ENCODE measurements at regions not wholly inside any gene's neighbourhood (a gene's known extent, or its start where the extent isn't known, plus 50 kb on each side); places are given as distances from the start of the nearest gene placed in this dataset.
"Not testable (repeated sequence)": the region's sequence is repeated elsewhere in the genome, so short reads cannot be mapped to it uniquely, and the experiment has no call there.

DNA sequence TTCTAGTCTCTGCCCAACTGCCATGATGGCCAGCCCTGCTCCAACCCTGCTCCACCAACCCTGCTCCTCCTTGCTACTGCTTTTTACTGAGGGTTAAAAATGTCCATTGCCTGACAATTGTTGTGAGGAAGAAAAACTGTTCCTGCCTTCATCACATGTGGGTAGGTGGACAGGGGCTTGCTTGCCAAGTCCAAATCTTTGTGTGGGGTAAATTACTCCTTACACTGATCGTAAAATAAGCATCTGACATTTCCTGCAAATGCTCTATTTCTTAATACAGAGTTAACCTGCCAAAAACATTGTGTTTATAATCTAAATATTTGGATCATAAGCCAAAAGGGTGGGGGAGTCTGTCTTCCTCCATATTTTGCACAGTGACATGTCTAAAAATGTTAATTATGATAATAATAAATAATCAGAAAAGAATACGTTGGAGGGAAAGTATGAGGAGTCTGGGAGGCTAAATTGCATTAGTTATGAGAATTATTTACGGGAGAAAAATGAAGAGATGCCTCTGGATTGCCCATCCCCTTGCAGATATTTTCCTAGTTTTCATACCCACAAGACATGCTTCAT, 242.5 kb upstream of the TBL1XR1 start:
- no peak for DNase-seq

- DNase-seq, result no peak
These were observed 243.3 kb upstream of the TBL1XR1 start for GRCh38 chr3:177440456-177441104.

DNA sequence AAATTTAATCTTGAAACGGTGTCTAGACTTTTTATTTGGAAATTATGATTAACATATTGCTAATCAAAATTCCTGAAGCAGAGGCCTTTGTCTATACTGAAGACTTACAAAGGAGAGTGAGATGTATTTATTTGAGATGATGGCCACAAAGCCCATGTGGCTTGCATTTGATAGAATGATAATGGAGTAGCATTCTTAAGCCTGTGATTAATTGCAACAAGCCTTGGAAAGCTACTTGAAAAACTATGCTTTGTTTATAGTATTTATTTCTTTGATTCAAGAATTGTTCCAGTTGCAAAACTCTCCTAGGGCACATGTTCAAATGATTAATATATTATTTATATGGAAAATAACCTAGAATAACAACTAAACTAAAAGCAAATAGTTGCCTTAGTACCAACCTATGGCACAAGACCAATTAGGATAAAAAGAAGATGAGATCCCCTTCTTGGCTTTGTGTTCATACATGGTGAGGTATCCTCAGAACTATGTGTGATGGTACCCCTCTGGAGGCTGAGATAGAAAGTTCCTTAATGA, 244.1 kb upstream of the TBL1XR1 start:
- DNase-seq, result no peak

DNA sequence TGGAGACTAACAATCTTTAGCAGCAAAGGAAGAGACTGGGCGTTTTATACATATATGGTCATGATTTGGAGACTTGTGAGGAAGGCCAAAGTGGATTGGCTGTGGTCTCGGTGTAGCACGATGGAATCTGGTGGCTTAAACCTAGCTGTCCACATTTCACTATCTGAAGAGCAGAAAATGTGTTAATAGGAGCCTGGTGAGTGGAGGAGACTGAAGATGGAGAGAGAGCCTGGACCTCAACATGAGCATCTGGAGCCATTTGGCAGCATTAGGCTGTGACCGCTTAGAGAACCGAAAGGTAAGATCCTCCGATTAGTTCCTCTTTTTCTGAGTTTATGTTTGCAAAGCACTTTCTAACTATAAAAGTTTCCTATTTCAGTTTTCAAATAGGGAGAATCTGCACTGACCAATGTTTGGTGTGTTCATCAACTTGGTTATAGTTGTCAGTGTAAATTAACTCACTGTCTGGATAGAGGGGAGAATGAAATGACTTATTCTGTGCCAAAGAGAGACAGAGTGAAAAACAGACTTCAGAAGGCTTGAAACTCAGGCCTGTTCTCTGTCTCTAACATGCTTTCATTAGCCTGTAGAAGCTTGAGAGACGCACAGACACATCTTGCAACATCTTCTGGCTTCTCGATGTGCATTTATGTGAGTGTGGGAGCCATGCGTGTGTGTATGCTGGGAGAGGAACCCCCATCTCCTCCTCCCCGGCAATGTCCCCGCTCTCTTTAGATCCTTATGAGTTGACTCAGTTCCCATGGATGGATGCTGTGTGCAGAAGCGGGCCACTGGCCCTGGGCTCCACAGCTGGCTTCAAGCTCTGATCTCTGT, 244.7 kb upstream of the TBL1XR1 start:
- DNase-seq, result peak in 1 of 2 donors; percentile 26

DNA sequence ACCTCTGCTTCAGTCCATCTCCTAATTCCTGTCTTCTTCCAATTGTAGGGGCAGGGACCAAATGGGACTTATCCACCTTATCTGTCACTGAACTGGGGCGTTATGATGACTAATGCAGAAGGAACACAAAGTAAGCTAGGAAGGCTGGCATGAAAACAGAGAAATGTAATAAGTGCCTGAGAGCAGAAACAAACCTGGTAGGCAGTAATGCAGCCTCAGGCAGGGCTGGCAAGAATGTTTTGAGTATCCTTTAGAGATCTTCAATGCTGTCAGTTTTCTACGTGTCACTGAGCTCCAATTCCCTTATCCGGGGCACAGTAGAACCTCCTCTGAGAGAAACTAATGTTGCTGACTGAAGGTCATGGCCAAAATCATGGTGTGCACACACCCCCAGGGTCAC, 246.2 kb upstream of the TBL1XR1 start:
- DNase-seq, result no peak

DNA sequence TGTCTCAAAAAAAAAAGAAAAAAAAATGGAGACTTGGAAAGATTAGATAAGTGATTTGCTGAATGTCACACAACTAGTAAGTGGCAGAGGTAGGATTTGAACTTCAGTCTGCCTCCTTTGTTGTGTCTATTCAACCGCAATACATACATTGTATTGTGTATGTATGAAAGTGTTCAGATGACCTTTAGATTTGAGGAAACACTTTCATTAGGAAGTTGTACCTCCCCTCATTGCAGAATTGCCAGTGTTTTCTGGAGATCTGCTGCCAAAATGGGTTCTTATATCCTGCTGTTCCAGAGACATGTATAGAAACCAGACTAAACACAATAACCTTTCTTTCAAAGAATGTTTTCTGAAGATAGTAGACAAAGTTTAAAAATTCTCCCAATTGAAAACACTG, 247.4 kb upstream of the TBL1XR1 start:
- no peak for DNase-seq

- no peak for DNase-seq
These were observed 248.3 kb upstream of the TBL1XR1 start for GRCh38 chr3:177445549-177445948.

DNA sequence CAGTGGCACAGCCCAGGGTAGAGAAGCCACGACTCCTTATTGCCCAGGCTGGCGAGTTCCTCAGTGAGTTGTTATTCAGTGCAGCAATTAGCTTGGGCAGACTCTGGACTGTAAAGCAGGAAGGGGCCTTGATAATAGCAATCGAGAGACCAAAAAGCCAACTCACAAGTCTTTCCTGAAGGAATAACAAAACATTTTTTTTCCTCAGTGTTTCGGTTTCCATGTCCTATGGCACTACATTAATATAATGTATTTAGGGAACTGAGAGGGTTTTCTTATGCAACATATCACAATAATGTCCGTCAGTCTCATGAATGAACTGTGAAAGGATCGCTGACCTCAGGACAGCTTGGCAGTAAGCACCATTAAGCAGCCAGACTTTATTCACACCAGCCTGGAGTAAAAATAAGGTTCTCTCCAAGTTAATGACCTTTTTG, 248.9 kb upstream of the TBL1XR1 start:
- DNase-seq, result no peak

- DNase-seq, result no peak
These were observed 250.7 kb upstream of the TBL1XR1 start for GRCh38 chr3:177447938-177448337.

GRCh38 chr3:177448987-177449359, 251.7 kb upstream of the TBL1XR1 start:
- DNase-seq, result no peak

GRCh38 chr3:177449360-177450006, 252.2 kb upstream of the TBL1XR1 start:
- DNase-seq, result no peak

- no peak for DNase-seq
These were observed 254.0 kb upstream of the TBL1XR1 start for GRCh38 chr3:177451301-177451750.

- DNase-seq, result no peak
These were observed 254.9 kb upstream of the TBL1XR1 start for GRCh38 chr3:177451864-177452830.

DNA sequence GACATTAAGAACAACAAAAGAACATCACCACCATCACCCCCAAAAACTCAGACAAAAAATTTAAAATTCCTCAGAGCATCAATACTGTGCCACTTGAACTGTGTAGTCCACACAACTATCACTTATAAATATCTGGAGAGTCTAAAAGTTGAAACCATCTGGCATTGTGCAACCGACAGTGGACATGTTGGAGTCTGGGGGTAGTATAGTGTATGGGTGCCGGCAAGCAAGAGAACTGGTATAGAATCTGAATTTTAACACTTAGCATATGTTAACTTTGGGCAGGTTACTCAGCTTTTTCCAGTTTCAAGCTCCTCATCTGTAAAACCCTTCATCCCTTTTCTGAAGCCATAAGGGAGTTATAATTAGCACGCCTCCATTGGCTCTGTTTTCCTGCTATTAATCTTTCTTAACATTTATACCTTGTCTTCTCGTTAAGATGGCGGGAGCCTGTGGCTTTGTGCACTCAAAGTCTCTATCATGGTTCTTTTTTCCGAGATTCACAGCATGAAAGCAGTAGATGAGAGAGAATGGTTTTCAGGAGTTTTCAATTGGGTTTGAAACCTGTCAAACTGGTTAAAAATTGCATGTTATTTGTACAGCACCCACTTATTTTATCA, 255.7 kb upstream of the TBL1XR1 start:
- DNase-seq, result no peak

- no peak for DNase-seq
These were observed 256.2 kb upstream of the TBL1XR1 start for GRCh38 chr3:177453451-177453844.

DNA sequence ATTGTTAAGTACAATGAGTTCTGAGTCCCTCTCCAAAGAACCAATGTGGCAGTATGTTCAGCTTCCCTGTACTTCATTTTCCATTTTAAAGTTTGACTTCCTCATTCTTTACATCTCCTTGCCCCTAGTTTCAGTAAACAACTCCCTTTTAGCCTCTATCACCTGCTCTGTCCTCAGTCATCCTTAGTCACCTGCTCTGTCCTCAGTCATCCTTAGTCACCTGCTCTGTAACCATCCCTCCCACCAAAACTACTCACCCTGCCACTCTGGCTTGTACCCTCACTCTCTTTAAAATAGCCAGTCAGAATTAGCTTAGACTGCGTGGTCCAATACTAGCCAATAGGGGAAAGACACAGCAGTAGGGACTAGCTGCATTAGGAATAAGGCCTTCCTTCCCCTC, 259.9 kb upstream of the TBL1XR1 start:
- DNase-seq, result not testable (repeated sequence)

- no peak for DNase-seq
These were observed 262.1 kb upstream of the TBL1XR1 start for GRCh38 chr3:177459401-177459800.

- DNase-seq, result no peak
These were observed 262.8 kb upstream of the TBL1XR1 start for GRCh38 chr3:177460047-177460446.

DNA sequence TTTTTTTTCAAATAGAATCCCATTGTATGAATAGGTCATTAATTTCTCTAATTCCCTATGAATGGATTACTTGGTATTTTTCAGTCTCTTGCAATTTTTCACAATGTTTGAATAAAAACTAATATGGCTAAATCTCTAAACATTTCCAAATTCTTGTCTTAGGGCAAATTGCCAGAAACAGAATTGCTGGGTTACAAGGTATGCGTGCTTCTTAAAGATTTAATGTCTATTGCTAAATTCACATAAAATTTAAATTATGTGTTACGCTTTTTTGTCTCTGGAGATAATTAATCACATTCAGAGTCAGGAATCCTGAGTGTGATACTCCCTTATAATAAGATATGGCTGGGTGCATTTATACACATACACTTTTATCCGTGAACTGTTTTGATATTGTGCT, 264.5 kb upstream of the TBL1XR1 start:
- DNase-seq, result no peak

DNA sequence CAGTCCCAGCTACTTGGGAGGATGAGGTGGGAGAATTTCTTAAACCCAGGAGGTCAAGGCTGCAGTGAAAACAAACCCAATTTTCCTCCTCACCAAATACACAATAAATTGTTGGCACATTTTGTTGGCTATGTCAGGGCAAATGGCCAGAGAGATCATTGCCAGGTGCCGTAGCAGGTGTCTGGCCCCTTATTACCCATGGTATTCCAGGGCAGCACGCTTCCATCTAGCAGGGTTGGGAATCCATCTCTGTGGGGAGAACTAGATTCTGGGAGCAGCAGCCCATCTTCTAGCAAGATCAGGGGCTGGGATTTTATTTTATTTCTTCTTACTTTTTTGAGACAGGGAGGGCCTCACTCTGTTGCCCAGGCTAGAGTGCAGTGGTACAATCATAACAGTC, 266.1 kb upstream of the TBL1XR1 start:
- not testable (repeated sequence) for DNase-seq

DNA sequence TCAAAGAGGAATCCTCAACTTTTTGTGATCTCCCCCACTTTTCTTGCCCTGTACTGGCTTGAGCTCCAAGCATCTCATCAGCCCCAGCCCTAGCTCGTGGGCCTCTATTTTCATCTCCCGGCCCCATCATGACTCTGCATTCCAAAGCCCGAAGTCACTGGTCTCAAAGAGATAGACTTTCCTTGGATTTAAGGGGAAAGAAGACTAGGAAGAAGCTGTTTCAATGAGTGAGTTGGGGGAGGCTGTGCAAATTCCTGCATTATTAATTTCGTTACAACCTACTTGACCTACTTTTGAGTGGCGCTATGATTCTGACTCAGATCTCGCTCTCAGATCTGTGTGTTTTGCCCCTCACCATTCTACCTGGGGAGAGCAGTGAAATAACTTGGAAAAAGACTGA, 266.6 kb upstream of the TBL1XR1 start:
- DNase-seq, result no peak
